Keratinocyte (primary cell): ENCODE measurements at regions not wholly inside any gene's neighbourhood (a gene's known extent, or its start where the extent isn't known, plus 50 kb on each side); places are given as distances from the start of the nearest gene placed in this dataset.

ENCODE experiments used
- DNase-seq: peaks from one replicate; pipeline ENCODE4 v3.0.0-alpha.2; 2011; ENCODE audit warnings: low read depth, missing footprints, low spot score
- FAIRE-seq: peaks from 2 replicates; lab custom pipeline; 2011; peaks lifted over from hg19 to GRCh38; lab: Jason Lieb, UNC
- H2AFZ ChIP-seq: 2 replicates; pipeline ENCODE4 v1.6.0; 2012; ENCODE audit warnings: low read length, control low read depth, inconsistent platforms; ENCODE audit not compliant: control insufficient read depth
- H3K27ac ChIP-seq: 2 replicates; pipeline ENCODE4 v1.5.1; 2011; ENCODE audit warnings: low read length; ENCODE audit not compliant: control insufficient read depth, insufficient read depth
- H3K27me3 ChIP-seq: 3 replicates; pipeline ENCODE4 v1.6.0; 2011; ENCODE audit warnings: low read length; ENCODE audit not compliant: control insufficient read depth, insufficient read depth; ENCODE audit errors: extremely low read depth
- H3K36me3 ChIP-seq, 2 experiments: 2 replicates in 1 of 2; 3 replicates in 1 of 2; pipeline ENCODE4 v1.5.1; 2011; ENCODE audit warnings: low read length in 2 of 2, mild to moderate bottlenecking in 1 of 2; ENCODE audit not compliant: control insufficient read depth in 2 of 2, insufficient read depth in 2 of 2; ENCODE audit errors: extremely low read depth in 1 of 2
- H3K4me1 ChIP-seq: 3 replicates; pipeline ENCODE4 v1.5.1; 2011; ENCODE audit warnings: low read length; ENCODE audit not compliant: control insufficient read depth, insufficient read depth; ENCODE audit errors: extremely low read depth
- H3K4me2 ChIP-seq: 3 replicates; pipeline ENCODE4 v1.6.0; 2011; ENCODE audit warnings: low read depth, low read length; ENCODE audit not compliant: control insufficient read depth, insufficient read depth; ENCODE audit errors: extremely low read depth
- H3K4me3 ChIP-seq, 3 experiments: fragments of 200-600 bp in 1 of 3; sonication (generic) in 1 of 3; 2 replicates in 2 of 3; 3 replicates in 1 of 3; pipeline ENCODE4 v1.5.1; 2011 to 2016; ENCODE audit warnings: low read length in 3 of 3, mild to moderate bottlenecking in 3 of 3, control low read depth in 2 of 3, inconsistent platforms in 1 of 3, low read depth in 1 of 3, mixed read lengths in 1 of 3, mixed run types in 1 of 3, moderate library complexity in 1 of 3; ENCODE audit not compliant: control insufficient read depth in 2 of 3, insufficient read depth in 2 of 3; ENCODE audit errors: extremely low read depth in 1 of 3
- H3K79me2 ChIP-seq: 2 replicates; pipeline ENCODE4 v1.6.0; 2012; ENCODE audit warnings: low read length; ENCODE audit not compliant: control insufficient read depth, insufficient read depth
- H3K9ac ChIP-seq: 3 replicates; pipeline ENCODE4 v1.6.0; 2011; ENCODE audit warnings: low read length; ENCODE audit not compliant: control insufficient read depth, insufficient read depth; ENCODE audit errors: extremely low read depth
- H3K9me1 ChIP-seq: 3 replicates; pipeline ENCODE4 v1.6.0; 2011; ENCODE audit warnings: low read length; ENCODE audit not compliant: control insufficient read depth, insufficient read depth; ENCODE audit errors: extremely low read depth
- H3K9me3 ChIP-seq: 2 replicates; pipeline ENCODE4 v1.5.1; 2012; ENCODE audit warnings: low read depth, low read length; ENCODE audit not compliant: control insufficient read depth
- H4K20me1 ChIP-seq: 3 replicates; pipeline ENCODE4 v1.6.0; 2011; ENCODE audit warnings: low read length; ENCODE audit not compliant: control insufficient read depth, insufficient read depth; ENCODE audit errors: extremely low read depth
- EZH2 ChIP-seq: IDR thresholded peaks from one replicate; pipeline ENCODE4 v1.6.1; 2012; ENCODE audit warnings: inconsistent platforms, mild to moderate bottlenecking, low read length, moderate library complexity
- dilution Hi-C: fragments of 300-500 bp; cut with MboI; formaldehyde crosslinking; loops from one replicate; pipeline ENCODE4 v1.7.0; 2020; ENCODE audit warnings: low sequenced_read_pairs; ENCODE audit not compliant: extremely low pct_ligation_motif_present
- TF ChIP-seq, protein P1 (sequence below), 3 experiments: IDR thresholded peaks in 1 of 3; conservative IDR thresholded peaks in 1 of 3; optimal IDR thresholded peaks in 1 of 3; 2 replicates in 2 of 3; 3 replicates in 1 of 3; pipeline versions ENCODE3 to v1.5.1; 2011; ENCODE audit warnings: low read length in 3 of 3, mild to moderate bottlenecking in 3 of 3, moderate library complexity in 2 of 3, control low read depth in 1 of 3, inconsistent platforms in 1 of 3; ENCODE audit not compliant: insufficient read depth in 2 of 3; ENCODE audit errors: extremely low read depth in 1 of 3

DNA sequence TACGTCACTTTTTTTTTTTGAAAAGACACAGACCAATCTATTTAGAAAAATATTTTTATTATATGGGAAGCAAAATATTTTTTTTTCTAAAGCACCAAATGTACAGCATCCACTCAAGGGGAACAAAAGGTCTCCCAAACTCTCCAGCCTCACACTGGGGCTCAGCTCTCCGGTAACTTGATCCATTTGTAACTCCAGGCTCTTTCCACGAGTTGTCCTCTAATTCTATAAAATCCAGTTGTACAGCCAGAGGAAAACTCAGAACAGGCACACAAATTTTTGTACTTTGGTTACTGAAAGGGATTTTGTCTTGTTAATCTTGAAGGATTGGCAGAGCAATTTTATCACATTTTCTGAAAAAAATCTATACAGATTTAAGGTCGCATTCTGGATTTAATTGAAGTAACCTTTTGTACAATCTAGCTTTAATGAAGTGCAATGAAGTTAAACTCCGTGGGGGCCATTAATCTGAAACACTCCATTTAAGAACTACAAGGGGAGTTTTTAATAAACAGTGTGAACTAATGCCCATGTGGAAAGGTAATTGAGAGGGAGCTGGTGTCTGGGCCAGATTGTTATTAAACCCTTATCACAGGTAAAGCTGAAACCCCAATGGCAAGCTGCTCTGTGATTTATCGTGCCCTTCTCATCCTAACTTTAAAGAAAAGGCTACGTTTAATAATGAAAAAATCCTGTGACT is 161.2 kb upstream of the FRG1 start:
- Histone ChIP-seq H3K36me3 (no peaks in the 10 kb centered on the region), H2AFZ (no peak overlapping the region), H3K4me2 (no peak overlapping the region), H3K4me3 (no peak overlapping the region), H3K27me3 (no peaks in the 10 kb centered on the region), H4K20me1 (no peaks in the 10 kb centered on the region), H3K27ac (no peak overlapping the region), H3K4me1 (no peaks in the 10 kb centered on the region), H3K9ac (no peak overlapping the region), H3K9me1 (no peaks in the 10 kb centered on the region), H3K9me3 (peaks cover 2% of the 10 kb centered on the region), H3K79me2 (no peaks in the 10 kb centered on the region)
- dilution Hi-C loops: no loop called here
- FAIRE-seq (no peak), DNase-seq (no peak)
- TF ChIP-seq, protein P1, sequence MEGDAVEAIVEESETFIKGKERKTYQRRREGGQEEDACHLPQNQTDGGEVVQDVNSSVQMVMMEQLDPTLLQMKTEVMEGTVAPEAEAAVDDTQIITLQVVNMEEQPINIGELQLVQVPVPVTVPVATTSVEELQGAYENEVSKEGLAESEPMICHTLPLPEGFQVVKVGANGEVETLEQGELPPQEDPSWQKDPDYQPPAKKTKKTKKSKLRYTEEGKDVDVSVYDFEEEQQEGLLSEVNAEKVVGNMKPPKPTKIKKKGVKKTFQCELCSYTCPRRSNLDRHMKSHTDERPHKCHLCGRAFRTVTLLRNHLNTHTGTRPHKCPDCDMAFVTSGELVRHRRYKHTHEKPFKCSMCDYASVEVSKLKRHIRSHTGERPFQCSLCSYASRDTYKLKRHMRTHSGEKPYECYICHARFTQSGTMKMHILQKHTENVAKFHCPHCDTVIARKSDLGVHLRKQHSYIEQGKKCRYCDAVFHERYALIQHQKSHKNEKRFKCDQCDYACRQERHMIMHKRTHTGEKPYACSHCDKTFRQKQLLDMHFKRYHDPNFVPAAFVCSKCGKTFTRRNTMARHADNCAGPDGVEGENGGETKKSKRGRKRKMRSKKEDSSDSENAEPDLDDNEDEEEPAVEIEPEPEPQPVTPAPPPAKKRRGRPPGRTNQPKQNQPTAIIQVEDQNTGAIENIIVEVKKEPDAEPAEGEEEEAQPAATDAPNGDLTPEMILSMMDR (optimal IDR thresholded peaks at IDR 0.05 in 1 of 3, IDR thresholded peaks at IDR 0.05 in 1 of 3, conservative IDR thresholded peaks at IDR 0.05 in 1 of 3; ENCODE audit: extremely low read depth in 1 of 3, insufficient read depth in 2 of 3, low read length in 3 of 3): no peak
- no peak for TF ChIP-seq EZH2

DNA sequence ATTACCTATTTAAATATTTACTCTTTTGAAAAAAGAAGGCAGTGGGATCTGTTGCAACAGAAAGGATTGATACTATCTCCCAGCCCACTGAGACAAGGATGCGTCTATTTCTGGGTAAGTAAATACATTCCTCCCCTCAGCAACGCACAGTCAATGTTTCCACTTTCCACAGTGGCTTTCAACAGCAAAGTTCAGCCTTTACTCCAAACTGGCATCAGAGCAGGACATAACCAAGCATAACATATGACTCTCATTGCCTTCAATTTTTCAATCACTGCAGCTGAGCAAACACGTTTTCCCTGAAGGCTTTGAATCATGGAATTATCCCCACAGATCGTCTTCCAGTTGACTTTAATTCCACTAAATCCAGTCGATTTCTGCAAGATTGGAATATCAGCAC is 160.3 kb upstream of the FRG1 start:
- no peak for FAIRE-seq
- DNase-seq: no peak
- no peak for TF ChIP-seq EZH2
- TF ChIP-seq, protein P1 (optimal IDR thresholded peaks at IDR 0.05 in 1 of 3, IDR thresholded peaks at IDR 0.05 in 1 of 3, conservative IDR thresholded peaks at IDR 0.05 in 1 of 3; ENCODE audit: extremely low read depth in 1 of 3, insufficient read depth in 2 of 3, low read length in 3 of 3): no peak
- Histone ChIP-seq H4K20me1 (no peaks in the 10 kb centered on the region), H2AFZ (no peak overlapping the region), H3K27ac (no peak overlapping the region), H3K36me3 (no peaks in the 10 kb centered on the region), H3K4me1 (no peaks in the 10 kb centered on the region), H3K9me1 (no peaks in the 10 kb centered on the region), H3K4me2 (no peak overlapping the region), H3K4me3 (no peak overlapping the region), H3K27me3 (no peaks in the 10 kb centered on the region), H3K9me3 (peaks cover 2% of the 10 kb centered on the region), H3K79me2 (no peaks in the 10 kb centered on the region), H3K9ac (no peak overlapping the region)
- dilution Hi-C loops: no loop called here
